IMR-90 (cell line): ENCODE measurements at regions not wholly inside any gene's neighbourhood (a gene's known extent, or its start where the extent isn't known, plus 50 kb on each side); places are given as distances from the start of the nearest gene placed in this dataset.

ENCODE experiments used
- ATAC-seq: fragments of 200-7000 bp; cut with Tn5 transposase; 2 replicates; pipeline ENCODE4 v1.9.1; 2020; ENCODE audit warnings: low read depth, mild to moderate bottlenecking, moderate library complexity
- BruUV-seq: library from RNA; stranded (reverse); fragments of 400-500 nt; replicated peaks from 2 replicates; lab custom pipeline; 2021; lab: Mats Ljungman, UMichigan
- CTCF ChIA-PET: fragments of 300-600 bp; formaldehyde crosslinking; extraction: SDS; loops from one replicate; lab custom pipeline; 2021; ENCODE audit warnings: antibody characterized with exemption; lab: Yijun Ruan, JAX
- POLR2A ChIA-PET: fragments of 300-600 bp; sonication (Branson Sonifier 250); formaldehyde crosslinking; loops from one replicate; lab custom pipeline; 2022; ENCODE audit warnings: antibody characterized with exemption; ENCODE audit not compliant: unreplicated experiment; lab: Charles Lee
- DNase-seq: peaks from one replicate; pipeline ENCODE4 v3.0.0; 2013
- H2AFZ ChIP-seq: replicated peaks from 2 replicates; pipeline ENCODE3; 2013; ENCODE audit warnings: low read length, mild to moderate bottlenecking; ENCODE audit not compliant: poor library complexity
- H2AK5ac ChIP-seq: 2 replicates; pipeline ENCODE4 v1.6.1; 2013; ENCODE audit warnings: low read depth, low read length, inconsistent platforms
- H2AK9ac ChIP-seq: replicated peaks from 2 replicates; pipeline ENCODE3; 2013; ENCODE audit warnings: mild to moderate bottlenecking, low read depth, low read length, moderate library complexity; ENCODE audit not compliant: poor library complexity
- H2BK120ac ChIP-seq: 2 replicates; pipeline ENCODE4 v1.6.1; 2013; ENCODE audit warnings: low read depth, low read length, inconsistent platforms
- H2BK15ac ChIP-seq: 3 replicates; pipeline ENCODE4 v1.6.1; 2013; ENCODE audit warnings: low read depth, low read length, inconsistent platforms
- H2BK20ac ChIP-seq: 2 replicates; pipeline ENCODE4 v1.6.1; 2013; ENCODE audit warnings: low read depth, mild to moderate bottlenecking, inconsistent platforms, low read length, moderate library complexity
- H2BK5ac ChIP-seq: 2 replicates; pipeline ENCODE4 v1.6.1; 2013; ENCODE audit warnings: mild to moderate bottlenecking, low read depth, low read length, inconsistent platforms; ENCODE audit not compliant: poor library complexity, severe bottlenecking
- H3K14ac ChIP-seq: replicated peaks from 2 replicates; pipeline ENCODE4 v1.6.1; 2013; ENCODE audit warnings: low read depth, low read length, inconsistent platforms
- H3K18ac ChIP-seq: 2 replicates; pipeline ENCODE4 v1.6.1; 2013; ENCODE audit warnings: low read depth, low read length, control low read depth
- H3K23ac ChIP-seq: 2 replicates; pipeline ENCODE4 v1.6.1; 2013; ENCODE audit warnings: low read depth, low read length, inconsistent platforms
- H3K27ac ChIP-seq: 2 replicates; pipeline ENCODE4 v1.5.1; 2013; ENCODE audit warnings: mild to moderate bottlenecking, control low read depth, low read length; ENCODE audit not compliant: insufficient read depth
- H3K27me3 ChIP-seq: 2 replicates; pipeline ENCODE4 v1.6.1; 2013; ENCODE audit warnings: low read length; ENCODE audit not compliant: control insufficient read depth, insufficient read depth
- H3K36me3 ChIP-seq: 2 replicates; pipeline ENCODE4 v1.6.1; 2013; ENCODE audit warnings: low read length, mixed read lengths; ENCODE audit not compliant: control insufficient read depth, insufficient read depth
- H3K4ac ChIP-seq: 2 replicates; pipeline ENCODE4 v1.6.1; 2013; ENCODE audit warnings: low read depth, low read length, inconsistent platforms
- H3K4me1 ChIP-seq: 2 replicates; pipeline ENCODE4 v1.6.1; 2013; ENCODE audit warnings: low read length, mixed read lengths; ENCODE audit not compliant: control insufficient read depth, insufficient read depth
- H3K4me2 ChIP-seq: 2 replicates; pipeline ENCODE4 v1.6.1; 2013; ENCODE audit warnings: low read depth, mild to moderate bottlenecking, control low read depth, low read length, moderate library complexity
- H3K4me3 ChIP-seq: 2 replicates; pipeline ENCODE4 v1.5.1; 2013; ENCODE audit warnings: low read depth, mild to moderate bottlenecking, control low read depth, low read length, moderate library complexity; ENCODE audit not compliant: insufficient read depth
- H3K56ac ChIP-seq: 2 replicates; pipeline ENCODE4 v1.6.1; 2013; ENCODE audit warnings: low read length, inconsistent platforms; ENCODE audit not compliant: insufficient read depth; ENCODE audit errors: extremely low read depth
- H3K79me1 ChIP-seq, 2 experiments: 2 replicates each; pipeline ENCODE4 v1.6.1; 2013; ENCODE audit warnings: low read length in 2 of 2, inconsistent platforms in 1 of 2, low read depth in 1 of 2
- H3K9ac ChIP-seq: 2 replicates; pipeline ENCODE4 v1.6.1; 2013; ENCODE audit warnings: low read depth, low read length, control low read depth
- H3K9me1 ChIP-seq: 2 replicates; pipeline ENCODE4 v1.6.1; 2013; ENCODE audit warnings: low read length, inconsistent platforms; ENCODE audit not compliant: insufficient read depth
- H3K9me3 ChIP-seq: 2 replicates; pipeline ENCODE4 v1.6.1; 2013; ENCODE audit warnings: low read length; ENCODE audit not compliant: control insufficient read depth, insufficient read depth
- H4K20me1 ChIP-seq: 2 replicates; pipeline ENCODE4 v1.6.1; 2013; ENCODE audit warnings: low read length, inconsistent platforms; ENCODE audit not compliant: insufficient read depth
- H4K5ac ChIP-seq: 2 replicates; pipeline ENCODE4 v1.6.1; 2013; ENCODE audit warnings: mild to moderate bottlenecking, low read depth, low read length, control low read depth
- H4K8ac ChIP-seq, 2 experiments: 2 replicates each; pipeline ENCODE4 v1.6.1; 2013; ENCODE audit warnings: low read depth in 2 of 2, low read length in 2 of 2, control low read depth in 1 of 2, inconsistent platforms in 1 of 2
- H4K91ac ChIP-seq: 2 replicates; pipeline ENCODE4 v1.6.1; 2013; ENCODE audit warnings: low read depth, low read length, inconsistent platforms; ENCODE audit not compliant: insufficient read depth
- BHLHE40 ChIP-seq: fragments of 150-350 bp; IDR thresholded peaks from 2 replicates; pipeline ENCODE4 v1.6.1; 2016; ENCODE audit warnings: mild to moderate bottlenecking, low read depth, low read length
- CEBPB ChIP-seq: IDR thresholded peaks from 2 replicates; pipeline ENCODE4 v1.6.1; 2012; ENCODE audit warnings: low read depth, low read length, improper control_type of control experiment
- CHD1 ChIP-seq: IDR thresholded peaks from 2 replicates; pipeline ENCODE4 v1.6.1; 2012; ENCODE audit warnings: low read depth, low read length, improper control_type of control experiment
- ELK1 ChIP-seq: fragments of 150-350 bp; IDR thresholded peaks from 2 replicates; pipeline ENCODE4 v1.6.1; 2016; ENCODE audit warnings: low read depth, mild to moderate bottlenecking, low read length, moderate library complexity, borderline replicate concordance
- FOS ChIP-seq: fragments of 150-350 bp; IDR thresholded peaks from 2 replicates; pipeline ENCODE4 v1.6.1; 2016; ENCODE audit warnings: low read depth, low read length
- MAFK ChIP-seq: IDR thresholded peaks from 2 replicates; pipeline ENCODE4 v1.6.1; 2012; ENCODE audit warnings: low read depth, low read length, improper control_type of control experiment
- MXI1 ChIP-seq: IDR thresholded peaks from 2 replicates; pipeline ENCODE4 v1.6.1; 2012; ENCODE audit warnings: low read depth, mild to moderate bottlenecking, low read length, moderate library complexity, borderline replicate concordance
- NFE2L2 ChIP-seq: fragments of 150-350 bp; IDR thresholded peaks from 2 replicates; pipeline ENCODE4 v1.6.1; 2016; ENCODE audit warnings: low read depth, mild to moderate bottlenecking, low read length
- POLR2A ChIP-seq: IDR thresholded peaks from 2 replicates; pipeline ENCODE4 v1.6.1; 2012; ENCODE audit warnings: mild to moderate bottlenecking, low read depth, low read length
- RAD21 ChIP-seq: IDR thresholded peaks from 2 replicates; pipeline ENCODE4 v1.6.1; 2012; ENCODE audit warnings: low read length, improper control_type of control experiment
- RCOR1 ChIP-seq: IDR thresholded peaks from 2 replicates; pipeline ENCODE4 v1.6.1; 2012; ENCODE audit warnings: mild to moderate bottlenecking, low read length, improper control_type of control experiment; ENCODE audit not compliant: insufficient replicate concordance
- RFX5 ChIP-seq: IDR thresholded peaks from 2 replicates; pipeline ENCODE4 v1.8.0; 2012; ENCODE audit warnings: low read depth, mild to moderate bottlenecking, low read length, moderate library complexity
- SMC3 ChIP-seq: fragments of 150-350 bp; IDR thresholded peaks from 2 replicates; pipeline ENCODE4 v1.6.1; 2016; ENCODE audit warnings: low read depth, mild to moderate bottlenecking, antibody characterized with exemption, low read length, moderate library complexity
- WGBS, 2 experiments: methylation state at CpG; one replicate each; pipeline versions ENCODE4 v1.1.5 to v1.1.7; 2013; ENCODE audit warnings: missing lambda C conversion rate in 2 of 2; ENCODE audit not compliant: insufficient read length in 1 of 2; ENCODE audit errors: extremely low coverage in 2 of 2; 5-methylcytosine and 5-hydroxymethylcytosine counted together
- dilution Hi-C: fragments of 300-500 bp; cut with HindIII; formaldehyde crosslinking; loops from one replicate; pipeline ENCODE4 v1.14.3; 2018; ENCODE audit warnings: low sequenced_read_pairs; ENCODE audit not compliant: unreplicated experiment
- in situ Hi-C: fragments of 300-500 bp; cut with MboI; formaldehyde crosslinking; loops from 3 replicates; pipeline ENCODE4 v1.14.3; 2019; ENCODE audit warnings: low sequenced_read_pairs, inconsistent platforms, mixed read lengths
- intact Hi-C: fragments of 100-400 bp; cut with micrococcal nuclease; formaldehyde crosslinking; loops from 2 replicates; pipeline ENCODE4 v1.10.0; 2022
- TF ChIP-seq, protein P1 (sequence below): fragments of 150-350 bp; IDR thresholded peaks from 2 replicates; pipeline ENCODE4 v1.6.1; 2017; ENCODE audit warnings: mild to moderate bottlenecking, antibody characterized with exemption, low read length, low read depth

- TF ChIP-seq SMC3: no peak
Measured at GRCh38 chr5:62199792-62200716, 106.0 kb upstream of the KIF2A start (continued).

GRCh38 chr5:62206150-62206829 is 99.7 kb upstream of the KIF2A start:
- no peak overlapping the region for H3K18ac ChIP-seq
- H2BK15ac ChIP-seq: no peak overlapping the region
- H4K91ac ChIP-seq: no peak overlapping the region
- H2BK120ac ChIP-seq: no peak overlapping the region
- BruUV-seq: no TSS peak
- no peak overlapping the region for H2BK5ac ChIP-seq
- no peaks in the 10 kb centered on the region for H3K9me1 ChIP-seq
- H3K4me3 ChIP-seq: no peak overlapping the region
- no peak overlapping the region for H3K4ac ChIP-seq
- H4K20me1 ChIP-seq: no peaks in the 10 kb centered on the region
- DNase-seq (no peak), ATAC-seq (no peak)
- no peaks in the 10 kb centered on the region for H3K36me3 ChIP-seq
- H3K9me3 ChIP-seq: no peaks in the 10 kb centered on the region
- ChIA-PET CTCF (no interaction called here), POLR2A (no interaction called here)
- no peak overlapping the region for H3K27ac ChIP-seq
- H4K5ac ChIP-seq: no peak overlapping the region
- dilution Hi-C loops: no loop called here
- no peaks in the 10 kb centered on the region for H3K27me3 ChIP-seq
- 40% methylated on average over 1 of the region's 9 CpGs; no CpG with 5 or more reads in 1 of the 2 experiments for WGBS, 2 experiments
- no peak overlapping the region for H3K56ac ChIP-seq
- H2AK5ac ChIP-seq: no peak overlapping the region
- H3K4me1 ChIP-seq: no peaks in the 10 kb centered on the region
- H3K79me1 ChIP-seq: no peaks in the 10 kb centered on the region
- H3K9ac ChIP-seq: no peak overlapping the region
- no peak overlapping the region for H4K8ac ChIP-seq
- in situ Hi-C loops: no loop called here
- no peak overlapping the region for H3K4me2 ChIP-seq
- no peak overlapping the region for H2AK9ac ChIP-seq
- H2AFZ ChIP-seq: no peak overlapping the region
- no peak overlapping the region for H3K23ac ChIP-seq
- H2BK20ac ChIP-seq: no peak overlapping the region
- intact Hi-C loops: no loop called here
- no peak overlapping the region for H3K14ac ChIP-seq
- TF ChIP-seq RFX5 (no peak), NFE2L2 (no peak), MXI1 (no peak), CHD1 (no peak), MAFK (no peak), RAD21 (no peak), BHLHE40 (no peak), SMC3 (no peak), ELK1 (no peak), CEBPB (no peak), RCOR1 (no peak), FOS (no peak), POLR2A (no peak)
- TF ChIP-seq, protein P1, sequence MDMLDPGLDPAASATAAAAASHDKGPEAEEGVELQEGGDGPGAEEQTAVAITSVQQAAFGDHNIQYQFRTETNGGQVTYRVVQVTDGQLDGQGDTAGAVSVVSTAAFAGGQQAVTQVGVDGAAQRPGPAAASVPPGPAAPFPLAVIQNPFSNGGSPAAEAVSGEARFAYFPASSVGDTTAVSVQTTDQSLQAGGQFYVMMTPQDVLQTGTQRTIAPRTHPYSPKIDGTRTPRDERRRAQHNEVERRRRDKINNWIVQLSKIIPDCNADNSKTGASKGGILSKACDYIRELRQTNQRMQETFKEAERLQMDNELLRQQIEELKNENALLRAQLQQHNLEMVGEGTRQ: no peak
